ENCODE measurements at regions not wholly inside any gene's neighbourhood (a gene's known extent, or its start where the extent isn't known, plus 50 kb on each side); places are given as distances from the start of the nearest gene placed in this dataset.
"Not testable (repeated sequence)": the region's sequence is repeated elsewhere in the genome, so short reads cannot be mapped to it uniquely, and the experiment has no call there.

DNA sequence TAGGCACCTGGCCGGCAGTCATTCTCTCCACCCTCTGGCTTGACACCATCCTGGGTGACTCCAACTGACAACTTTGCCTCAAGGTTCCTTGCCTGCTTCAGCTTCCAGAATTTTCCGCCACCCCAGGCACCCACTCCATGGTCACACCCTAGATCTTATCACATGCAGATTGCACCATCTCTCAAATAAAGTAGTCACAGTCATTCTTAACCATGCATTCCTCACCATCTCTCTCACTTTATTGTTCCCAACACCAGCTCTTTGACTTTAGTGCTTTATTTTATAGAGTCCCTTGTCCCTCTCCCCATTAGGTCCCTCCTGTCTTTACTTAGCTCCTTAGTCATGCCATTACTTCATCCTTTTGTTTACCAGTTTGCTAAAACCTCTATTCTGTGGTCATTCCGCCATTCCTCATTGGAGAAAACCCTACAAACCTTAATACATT, 351.7 kb downstream of the SPRY2 start:
- DNase-seq (ENCODE audit: low read depth in 2 of 2), result no peak

DNA sequence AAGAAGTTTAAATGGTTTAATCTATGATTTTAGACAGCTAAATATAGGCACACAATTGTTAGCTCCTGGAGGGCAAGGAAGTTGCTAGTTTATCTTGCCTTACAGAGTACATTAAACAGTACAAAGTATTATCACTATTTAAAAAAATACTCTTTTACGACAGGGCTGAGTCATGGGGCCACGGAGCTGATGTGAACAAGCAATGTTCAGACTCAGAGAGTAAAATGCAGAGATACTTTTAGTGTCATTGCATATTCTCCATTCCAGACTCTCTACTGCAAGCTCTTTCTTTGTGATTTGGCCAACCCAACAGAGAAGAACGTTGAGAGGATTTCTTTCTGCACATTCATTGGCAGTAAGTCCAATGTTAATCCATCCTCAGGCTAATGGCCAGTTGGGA, 352.4 kb downstream of the SPRY2 start:
- no peak for DNase-seq (ENCODE audit: low read depth in 2 of 2)

- no peak for DNase-seq (ENCODE audit: low read depth in 2 of 2)
These were observed 353.2 kb downstream of the SPRY2 start for GRCh38 chr13:79987761-79988160.

DNA sequence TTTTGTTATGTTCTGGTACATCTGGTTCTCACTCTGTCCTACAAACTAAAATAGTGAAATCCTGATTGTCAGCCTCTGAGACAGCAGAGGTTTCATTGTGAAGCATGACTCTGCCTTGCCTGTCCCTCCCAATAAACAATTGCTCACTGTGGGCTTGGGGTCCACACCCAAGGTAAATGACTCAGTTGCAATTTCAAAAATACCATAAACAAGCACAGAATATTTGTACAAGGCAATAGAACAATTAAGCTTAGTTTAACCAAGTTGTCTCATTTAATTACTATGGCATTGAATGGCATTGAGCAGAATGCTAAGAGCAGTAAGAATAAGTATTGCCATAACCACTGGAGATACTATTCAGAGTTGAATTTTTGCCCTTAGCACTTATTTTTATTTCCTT, 353.6 kb downstream of the SPRY2 start:
- no peak for DNase-seq (ENCODE audit: low read depth in 2 of 2)

DNA sequence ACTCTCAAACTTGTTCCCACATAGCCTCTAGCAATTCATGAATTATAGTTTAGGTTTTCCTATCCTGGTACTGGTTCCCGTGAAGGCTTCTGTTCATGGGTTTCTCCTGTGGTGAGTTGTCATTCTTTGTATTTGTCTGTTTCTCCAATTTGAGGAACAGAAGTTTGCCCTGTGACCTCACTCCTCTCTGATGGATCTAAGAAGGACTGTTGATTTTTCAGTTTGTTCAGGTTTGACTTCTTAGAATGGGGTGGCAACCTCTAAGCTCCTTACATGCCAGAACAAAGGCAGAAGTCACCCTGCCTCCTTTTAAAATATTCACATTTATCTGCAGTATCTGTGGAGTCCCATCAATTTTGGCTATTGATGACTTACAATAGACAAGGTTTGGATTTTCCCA, 354.0 kb downstream of the SPRY2 start:
- no peak for DNase-seq (ENCODE audit: low read depth in 2 of 2)

DNA sequence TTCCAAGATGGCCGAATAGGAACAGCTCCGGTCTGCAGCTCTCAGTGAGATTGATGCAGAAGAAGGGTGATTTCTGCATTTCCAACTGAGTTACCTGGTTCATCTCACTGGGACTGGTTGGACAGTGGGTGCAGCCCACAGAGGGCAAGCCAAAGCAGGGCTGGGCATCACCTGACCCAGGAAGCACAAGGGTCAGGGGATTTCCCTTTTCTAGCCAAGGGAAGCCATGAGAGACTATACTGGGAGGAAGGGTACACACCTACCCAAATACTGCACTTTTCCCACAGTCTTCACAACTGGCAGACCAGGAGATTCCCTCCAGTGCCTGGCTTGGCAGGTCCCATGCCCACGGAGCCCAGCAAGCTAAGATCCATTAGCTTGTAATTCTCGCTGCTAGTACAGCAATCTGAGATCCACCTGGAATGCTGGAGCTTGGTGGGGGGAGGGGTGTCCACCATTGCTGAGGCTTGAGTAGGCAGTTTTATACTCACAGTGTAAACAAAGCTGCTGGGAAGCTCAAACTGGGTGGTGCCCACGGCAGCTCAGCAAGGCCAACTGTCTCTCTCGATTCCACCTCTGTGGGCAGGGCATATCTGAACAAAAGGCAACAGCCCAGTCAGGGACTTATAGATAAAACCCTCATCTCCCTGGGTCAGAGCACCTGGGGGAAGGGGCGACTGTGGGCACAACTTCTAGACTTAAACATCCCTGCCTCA, 365.8 kb downstream of the SPRY2 start:
- DNase-seq (ENCODE audit: low read depth in 2 of 2), result not testable (repeated sequence)

- DNase-seq (ENCODE audit: low read depth in 2 of 2), result no peak
These were observed 367.4 kb downstream of the SPRY2 start for GRCh38 chr13:79973533-79973963.

- DNase-seq (ENCODE audit: low read depth in 2 of 2), result no peak
These were observed 368.8 kb downstream of the SPRY2 start for GRCh38 chr13:79972066-79972569.

DNA sequence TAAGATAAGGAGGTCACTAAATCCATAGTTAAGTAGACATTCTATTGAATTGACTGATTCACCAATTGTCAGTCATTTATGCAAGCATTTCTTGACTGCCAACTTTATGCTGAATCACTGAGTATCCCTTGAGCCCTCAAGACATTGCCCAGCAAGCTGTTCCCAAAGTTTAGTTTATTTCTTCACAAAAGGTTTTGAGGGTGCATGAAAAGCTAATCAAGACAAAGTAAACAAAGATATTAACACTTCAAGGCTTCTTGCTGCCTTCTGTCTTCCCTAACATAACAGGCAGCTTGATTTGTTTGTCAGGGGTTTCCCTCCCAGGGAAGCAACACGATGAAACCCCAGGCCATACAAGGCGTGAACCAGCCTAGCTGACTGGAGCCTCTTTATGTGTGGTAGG, 374.4 kb downstream of the SPRY2 start:
- no peak for DNase-seq (ENCODE audit: low read depth in 2 of 2)

DNA sequence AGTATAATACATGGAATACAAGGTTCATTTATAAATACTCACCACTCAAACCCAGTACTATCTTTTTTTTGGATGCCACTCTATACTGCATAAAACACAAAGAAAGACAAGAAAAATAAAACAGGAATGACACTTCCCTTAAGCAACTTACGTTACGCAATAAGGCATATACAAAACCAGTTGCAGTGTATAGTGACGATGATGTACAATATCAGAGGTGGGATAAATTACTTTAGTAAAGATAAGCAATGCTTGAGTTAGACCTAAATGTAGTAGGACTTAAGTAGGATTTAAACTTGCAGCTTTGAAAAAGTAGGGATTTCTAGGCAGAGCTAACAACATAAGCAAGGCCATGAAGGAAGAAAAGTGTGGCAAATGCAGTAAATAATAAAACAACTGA, 374.9 kb downstream of the SPRY2 start:
- no peak for DNase-seq (ENCODE audit: low read depth in 2 of 2)

DNA sequence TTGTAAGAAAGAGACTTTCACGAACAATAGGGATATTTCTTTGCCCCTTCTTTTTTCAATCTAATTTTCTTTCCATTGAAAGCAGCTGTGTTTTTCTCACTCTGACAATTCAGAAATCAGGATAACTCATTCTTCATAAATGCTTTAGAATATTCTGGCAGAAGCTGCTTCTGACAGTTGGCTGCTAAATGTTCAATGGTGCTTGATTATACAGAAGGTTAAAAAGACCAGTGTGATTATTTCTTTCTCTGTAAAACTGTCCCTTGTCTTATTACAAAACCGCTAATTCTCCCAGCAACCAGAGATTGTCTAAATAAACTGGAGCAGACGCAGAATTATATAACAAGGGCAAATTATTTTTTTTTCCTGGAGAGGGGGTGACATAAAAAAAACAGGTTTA, 394.4 kb downstream of the SPRY2 start:
- DNase-seq (ENCODE audit: low read depth in 2 of 2), result no peak

DNA sequence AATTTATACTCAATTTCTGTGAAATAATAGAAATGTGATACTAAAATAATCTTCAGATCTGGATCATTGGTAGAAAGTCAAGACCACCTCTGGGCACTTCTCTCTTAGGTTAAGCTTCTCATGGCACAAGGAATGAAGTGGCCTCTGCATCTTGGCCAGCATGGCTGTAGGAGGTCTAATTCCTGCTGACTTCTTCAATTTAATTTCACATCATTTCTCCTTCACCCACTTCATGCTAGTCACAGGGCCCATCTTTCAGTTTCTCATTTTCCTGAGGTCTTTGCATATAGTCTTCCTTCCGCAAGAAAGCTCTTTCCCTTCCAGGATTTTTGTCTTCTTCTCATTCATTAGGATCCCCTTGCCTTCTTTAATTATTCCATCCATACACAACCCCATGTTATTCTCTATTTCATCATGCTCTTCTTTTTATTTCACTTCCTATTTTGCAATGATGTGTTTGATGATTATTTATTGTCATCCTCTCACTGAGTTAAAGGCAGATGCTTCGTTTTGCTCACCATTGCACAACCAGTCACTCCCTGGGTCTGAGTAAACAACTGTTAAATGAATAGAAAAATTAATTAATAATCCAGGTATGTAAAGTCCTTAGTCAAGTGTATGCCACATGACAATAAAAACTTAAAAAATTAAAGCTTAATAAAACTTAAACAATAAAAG, 397.4 kb downstream of the SPRY2 start:
- no peak for DNase-seq (ENCODE audit: low read depth in 2 of 2)

DNA sequence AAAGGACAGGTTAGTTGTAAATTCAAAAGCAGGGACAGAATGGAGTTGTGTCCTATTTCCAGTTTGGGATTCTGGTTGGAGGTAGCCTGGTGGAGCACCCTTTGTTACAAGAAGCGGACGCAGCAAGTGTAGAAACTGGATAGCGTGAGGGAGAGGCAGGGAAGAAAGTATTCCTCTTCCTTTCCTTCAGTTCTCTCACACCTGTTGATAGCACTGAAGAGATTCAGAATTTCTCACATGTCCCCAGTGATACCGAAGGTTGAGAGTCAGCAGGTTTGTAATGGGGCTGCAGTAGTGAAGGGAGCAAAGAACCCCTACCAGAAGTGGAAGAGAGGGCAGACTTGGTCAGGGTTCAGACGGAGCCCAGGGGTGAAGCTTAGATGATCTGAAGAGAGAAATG, 399.2 kb downstream of the SPRY2 start:
- no peak for DNase-seq (ENCODE audit: low read depth in 2 of 2)

- DNase-seq (ENCODE audit: low read depth in 2 of 2), result no peak
These were observed 401.2 kb downstream of the SPRY2 start for GRCh38 chr13:79939689-79940088.

DNA sequence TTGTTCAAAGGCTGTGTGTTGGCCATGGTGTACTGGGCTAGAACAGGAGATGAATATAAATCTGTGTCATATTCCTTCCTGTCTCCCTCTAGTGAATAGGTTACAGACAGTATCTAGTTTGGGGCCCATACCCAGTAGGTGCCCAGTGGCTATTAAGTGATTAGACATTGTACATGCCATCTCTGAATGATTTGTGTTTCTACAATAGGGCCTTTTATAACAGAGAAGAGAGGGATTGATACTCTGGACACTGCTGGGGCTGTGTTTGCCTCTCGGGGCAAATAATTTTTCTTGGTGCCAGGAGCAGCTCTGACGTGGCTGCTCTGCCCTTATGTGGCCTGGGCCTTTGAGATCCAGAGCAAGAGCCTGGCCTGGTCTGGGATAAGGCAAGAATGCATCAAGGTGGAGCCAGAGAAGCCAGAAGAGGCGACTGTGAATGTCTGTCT, 403.1 kb downstream of the SPRY2 start:
- DNase-seq (ENCODE audit: low read depth in 2 of 2), result no peak

GRCh38 chr13:79937311-79937710, 403.6 kb downstream of the SPRY2 start:
- no peak for DNase-seq (ENCODE audit: low read depth in 2 of 2)

GRCh38 chr13:79936368-79937136, 404.4 kb downstream of the SPRY2 start:
- no peak for DNase-seq (ENCODE audit: low read depth in 2 of 2)

- no peak for DNase-seq (ENCODE audit: low read depth in 2 of 2)
These were observed 405.8 kb downstream of the SPRY2 start for GRCh38 chr13:79935121-79935520.

- DNase-seq (ENCODE audit: low read depth in 2 of 2), result no peak
These were observed 407.5 kb downstream of the SPRY2 start for GRCh38 chr13:79933389-79933788.

DNA sequence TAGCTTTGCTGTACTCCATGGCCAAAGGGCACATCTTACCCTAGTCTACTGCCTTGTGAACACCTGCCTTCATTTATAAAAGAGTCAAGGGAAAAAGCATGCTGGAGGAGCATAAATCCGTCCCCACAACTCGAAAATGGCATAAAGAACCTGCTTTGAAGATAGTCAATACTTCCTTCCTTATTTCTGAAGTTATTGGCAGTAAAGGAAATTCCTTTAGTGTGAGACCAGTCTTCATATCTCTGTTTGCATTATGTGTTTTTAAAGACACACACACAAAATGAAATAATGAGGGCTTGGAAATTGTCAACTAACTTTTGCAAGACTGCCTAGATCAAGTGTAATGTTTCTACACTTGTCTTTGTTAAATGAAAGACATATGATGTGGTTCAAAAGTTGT, 408.4 kb downstream of the SPRY2 start:
- DNase-seq (ENCODE audit: low read depth in 2 of 2), result no peak

DNA sequence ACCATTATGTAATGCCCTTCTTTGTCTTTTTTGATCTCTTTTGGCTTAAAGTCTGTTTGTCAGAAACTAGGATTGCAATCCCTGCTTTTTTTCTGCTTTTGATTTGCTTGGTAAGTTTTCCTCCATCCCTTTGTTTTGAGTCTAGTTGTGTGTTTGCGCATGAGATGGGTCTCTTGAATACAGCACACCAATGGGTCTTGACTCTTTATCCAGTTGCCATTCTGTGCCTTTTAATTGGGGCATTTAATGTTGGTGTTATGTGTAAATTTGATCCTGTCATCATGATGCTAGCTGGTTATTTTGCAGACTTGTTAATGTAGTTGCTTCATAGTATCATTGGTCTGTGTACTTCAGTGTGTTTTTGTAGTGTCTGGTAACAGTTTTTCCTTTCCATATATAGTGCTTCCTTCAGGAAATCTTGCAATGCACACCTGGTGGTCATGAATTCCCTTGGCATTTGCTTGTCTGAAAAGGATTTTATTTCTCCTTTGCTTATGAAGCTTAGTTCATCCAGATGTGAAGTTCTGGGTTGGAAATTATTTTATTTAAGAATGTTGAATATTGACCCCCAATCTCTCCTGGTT, 416.9 kb downstream of the SPRY2 start:
- not testable (repeated sequence) for DNase-seq (ENCODE audit: low read depth in 2 of 2)

DNA sequence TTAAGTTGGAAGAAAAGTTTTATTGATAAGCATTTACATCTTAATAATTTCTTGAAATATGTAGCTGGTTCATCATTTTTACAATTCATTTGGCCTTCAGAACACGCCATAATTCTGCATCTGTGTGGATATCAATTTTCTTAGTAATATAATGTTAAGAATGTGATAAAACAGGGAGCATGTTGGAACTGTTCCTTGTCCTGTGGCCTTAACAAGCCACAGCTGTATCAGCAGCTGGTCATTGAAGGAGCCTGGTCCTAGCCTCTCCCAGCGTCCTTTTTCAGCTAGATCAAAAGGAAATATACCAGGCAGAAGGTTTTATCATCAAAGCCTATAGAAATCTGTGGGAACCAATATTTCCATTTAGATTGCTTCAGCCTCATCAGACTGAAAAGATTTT, 421.8 kb downstream of the SPRY2 start:
- DNase-seq (ENCODE audit: low read depth in 2 of 2), result no peak
